ENCODE measurements at regions not wholly inside any gene's neighbourhood (a gene's known extent, or its start where the extent isn't known, plus 50 kb on each side); places are given as distances from the start of the nearest gene placed in this dataset.

- DNase-seq, result no peak
- Mint-ChIP-seq H3K36me3 (ENCODE audit: insufficient read depth) (no peaks in the 10 kb centered on the region), H3K27ac (no peak overlapping the region), H3K4me1 (ENCODE audit: low read depth in 2 of 2) (no peaks in the 10 kb centered on the region), H3K4me3 (no peak overlapping the region), H3K9me3 (no peaks in the 10 kb centered on the region), H3K27me3 (peaks cover 14 to 23% of the 10 kb centered on the region in 2 donors)
- ATAC-seq (replicated peaks), result no peak
Observed at GRCh38 chr11:70806461-70807194, 408.3 kb downstream of the CTTN start.

- Mint-ChIP-seq H3K36me3 (ENCODE audit: insufficient read depth) (no peaks in the 10 kb centered on the region), H3K4me1 (ENCODE audit: low read depth in 2 of 2) (no peaks in the 10 kb centered on the region), H3K27me3 (peaks cover 14 to 23% of the 10 kb centered on the region in 2 donors), H3K4me3 (no peak overlapping the region), H3K27ac (no peak overlapping the region), H3K9me3 (no peaks in the 10 kb centered on the region)
- DNase-seq (no peak), ATAC-seq (replicated peaks) (no peak)
Observed at GRCh38 chr11:70807195-70807543, 408.8 kb downstream of the CTTN start.

- Mint-ChIP-seq H3K27me3 (peaks cover 17 to 22% of the 10 kb centered on the region in 2 donors), H3K4me1 (ENCODE audit: low read depth in 2 of 2) (no peaks in the 10 kb centered on the region), H3K27ac (no peak overlapping the region), H3K36me3 (ENCODE audit: insufficient read depth) (no peaks in the 10 kb centered on the region), H3K9me3 (no peaks in the 10 kb centered on the region), H3K4me3 (no peak overlapping the region)
- no peak for DNase-seq
- ATAC-seq (replicated peaks), result no peak
Observed at GRCh38 chr11:70808686-70809375, 410.5 kb downstream of the CTTN start.

DNA sequence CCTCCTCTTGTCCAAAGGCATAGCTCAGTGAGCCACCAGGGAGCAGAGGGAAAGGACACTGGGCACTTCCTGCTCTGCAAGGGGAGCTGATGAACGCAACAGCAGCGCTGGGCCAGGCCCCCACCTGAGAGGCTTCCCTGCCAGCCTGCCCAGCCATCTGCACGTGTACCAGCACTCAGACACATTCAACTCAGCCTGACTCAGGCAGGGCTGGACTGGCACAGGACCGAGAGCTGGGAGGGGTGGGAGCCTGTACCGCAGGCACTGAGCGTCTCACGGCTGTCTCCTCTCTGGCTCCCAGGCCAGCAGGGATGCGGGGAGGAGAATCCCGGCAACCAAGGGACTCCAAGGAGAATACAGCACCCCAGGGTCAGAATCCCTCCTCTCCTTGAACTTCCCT lies 411.8 kb downstream of the CTTN start:
- DNase-seq, result no peak
- H3K27me3 Mint-ChIP-seq, result peaks cover 4 to 19% of the 10 kb centered on the region in 2 donors
- no peaks in the 10 kb centered on the region for H3K4me1 Mint-ChIP-seq (ENCODE audit: low read depth in 2 of 2)
- H3K9me3 Mint-ChIP-seq, result no peaks in the 10 kb centered on the region
- no peak overlapping the region for H3K4me3 Mint-ChIP-seq
- no peak overlapping the region for H3K27ac Mint-ChIP-seq
- no peaks in the 10 kb centered on the region for H3K36me3 Mint-ChIP-seq (ENCODE audit: insufficient read depth)
- ATAC-seq (replicated peaks), result no peak

GRCh38 chr11:70810681-70811080 lies 412.4 kb downstream of the CTTN start:
- Mint-ChIP-seq H3K9me3 (no peaks in the 10 kb centered on the region), H3K36me3 (ENCODE audit: insufficient read depth) (no peaks in the 10 kb centered on the region), H3K27ac (no peak overlapping the region)

GRCh38 chr11:70811483-70811882 lies 413.2 kb downstream of the CTTN start:
- DNase-seq (no peak), ATAC-seq (replicated peaks) (no peak)
- Mint-ChIP-seq H3K4me1 (ENCODE audit: low read depth in 2 of 2) (no peaks in the 10 kb centered on the region), H3K36me3 (ENCODE audit: insufficient read depth) (no peaks in the 10 kb centered on the region), H3K27me3 (peaks cover 0 to 8% of the 10 kb centered on the region in 2 donors), H3K9me3 (no peaks in the 10 kb centered on the region), H3K4me3 (no peak overlapping the region), H3K27ac (no peak overlapping the region)

More at GRCh38 chr11:70810681-70811080, 412.4 kb downstream of the CTTN start:
- ATAC-seq (replicated peaks), result no peak
- Mint-ChIP-seq H3K4me1 (ENCODE audit: low read depth in 2 of 2) (no peaks in the 10 kb centered on the region), H3K27me3 (peaks cover 0 to 14% of the 10 kb centered on the region in 2 donors), H3K4me3 (no peak overlapping the region)
- no peak for DNase-seq

- DNase-seq, result no peak
- no peaks in the 10 kb centered on the region for H3K4me1 Mint-ChIP-seq (ENCODE audit: low read depth in 2 of 2)
- no peak overlapping the region for H3K4me3 Mint-ChIP-seq
- peaks cover 0 to 8% of the 10 kb centered on the region in 2 donors for H3K27me3 Mint-ChIP-seq
- H3K27ac Mint-ChIP-seq, result no peak overlapping the region
- H3K9me3 Mint-ChIP-seq, result no peaks in the 10 kb centered on the region
- no peaks in the 10 kb centered on the region for H3K36me3 Mint-ChIP-seq (ENCODE audit: insufficient read depth)
- no peak for ATAC-seq (replicated peaks)
Observed at GRCh38 chr11:70811915-70812314, 413.6 kb downstream of the CTTN start.

- DNase-seq, result no peak
- Mint-ChIP-seq H3K9me3 (no peaks in the 10 kb centered on the region), H3K4me3 (no peak overlapping the region), H3K4me1 (ENCODE audit: low read depth in 2 of 2) (no peaks in the 10 kb centered on the region), H3K36me3 (ENCODE audit: insufficient read depth) (no peaks in the 10 kb centered on the region), H3K27ac (no peak overlapping the region), H3K27me3 (peaks cover 0 to 8% of the 10 kb centered on the region in 2 donors)
- no peak for ATAC-seq (replicated peaks)
Observed at GRCh38 chr11:70812472-70812871, 414.1 kb downstream of the CTTN start.

- H3K27ac Mint-ChIP-seq, result no peak overlapping the region
- H3K27me3 Mint-ChIP-seq, result peaks cover 0 to 16% of the 10 kb centered on the region in 2 donors
- DNase-seq (no peak), ATAC-seq (replicated peaks) (no peak)
- H3K9me3 Mint-ChIP-seq, result no peaks in the 10 kb centered on the region
- no peak overlapping the region for H3K4me3 Mint-ChIP-seq
- no peaks in the 10 kb centered on the region for H3K4me1 Mint-ChIP-seq (ENCODE audit: low read depth in 2 of 2)
- H3K36me3 Mint-ChIP-seq (ENCODE audit: insufficient read depth), result no peaks in the 10 kb centered on the region
Observed at GRCh38 chr11:70813651-70814050, 415.3 kb downstream of the CTTN start.

DNA sequence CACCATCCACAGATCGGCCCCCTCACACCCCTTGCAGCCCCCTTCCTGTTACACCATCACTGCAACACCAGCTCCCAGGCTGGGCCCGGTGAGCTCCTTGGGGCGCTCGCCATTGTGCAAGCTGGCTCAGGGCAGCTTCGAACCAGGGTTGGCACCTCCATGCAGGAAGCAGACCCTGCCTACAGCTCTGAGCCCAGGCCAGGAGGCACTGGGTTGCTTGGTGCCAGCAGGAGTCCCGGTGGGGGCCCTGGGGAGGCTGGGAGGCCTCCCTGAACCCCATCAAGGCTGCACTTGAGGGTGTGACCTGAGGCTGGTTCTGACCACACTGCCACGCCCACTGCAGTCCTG lies 417.1 kb downstream of the CTTN start:
- no peaks in the 10 kb centered on the region for H3K4me1 Mint-ChIP-seq (ENCODE audit: low read depth in 2 of 2)
- peaks cover 0 to 25% of the 10 kb centered on the region in 2 donors for H3K27me3 Mint-ChIP-seq
- no peaks in the 10 kb centered on the region for H3K9me3 Mint-ChIP-seq
- H3K27ac Mint-ChIP-seq, result no peak overlapping the region
- H3K36me3 Mint-ChIP-seq (ENCODE audit: insufficient read depth), result no peaks in the 10 kb centered on the region
- no peak for DNase-seq
- no peak for ATAC-seq (replicated peaks)
- no peak overlapping the region for H3K4me3 Mint-ChIP-seq

- ATAC-seq (replicated peaks) (no peak), DNase-seq (no peak)
- Mint-ChIP-seq H3K9me3 (no peaks in the 10 kb centered on the region), H3K27ac (no peak overlapping the region), H3K27me3 (peaks cover 0 to 25% of the 10 kb centered on the region in 2 donors), H3K36me3 (ENCODE audit: insufficient read depth) (no peaks in the 10 kb centered on the region), H3K4me3 (no peak overlapping the region), H3K4me1 (ENCODE audit: low read depth in 2 of 2) (no peaks in the 10 kb centered on the region)
Observed at GRCh38 chr11:70816156-70816678, 417.9 kb downstream of the CTTN start.

- peaks cover 2 to 31% of the 10 kb centered on the region in 2 donors for H3K27me3 Mint-ChIP-seq
- H3K27ac Mint-ChIP-seq, result no peak overlapping the region
- no peak overlapping the region for H3K4me3 Mint-ChIP-seq
- peaks cover 0 to 2% of the 10 kb centered on the region in 2 donors for H3K9me3 Mint-ChIP-seq
- no peaks in the 10 kb centered on the region for H3K36me3 Mint-ChIP-seq (ENCODE audit: insufficient read depth)
- no peaks in the 10 kb centered on the region for H3K4me1 Mint-ChIP-seq (ENCODE audit: low read depth in 2 of 2)
- ATAC-seq (replicated peaks), result no peak
- no peak for DNase-seq
Observed at GRCh38 chr11:70818351-70818750, 420.0 kb downstream of the CTTN start.

- H3K27me3 Mint-ChIP-seq, result peaks cover 9 to 37% of the 10 kb centered on the region in 2 donors
- no peaks in the 10 kb centered on the region for H3K4me1 Mint-ChIP-seq (ENCODE audit: low read depth in 2 of 2)
- H3K36me3 Mint-ChIP-seq (ENCODE audit: insufficient read depth), result no peaks in the 10 kb centered on the region
- ATAC-seq (replicated peaks) (no peak), DNase-seq (no peak)
- H3K27ac Mint-ChIP-seq, result no peak overlapping the region
- peaks cover 0 to 2% of the 10 kb centered on the region in 2 donors for H3K9me3 Mint-ChIP-seq
- no peak overlapping the region for H3K4me3 Mint-ChIP-seq
Observed at GRCh38 chr11:70819022-70819421, 420.7 kb downstream of the CTTN start.

DNA sequence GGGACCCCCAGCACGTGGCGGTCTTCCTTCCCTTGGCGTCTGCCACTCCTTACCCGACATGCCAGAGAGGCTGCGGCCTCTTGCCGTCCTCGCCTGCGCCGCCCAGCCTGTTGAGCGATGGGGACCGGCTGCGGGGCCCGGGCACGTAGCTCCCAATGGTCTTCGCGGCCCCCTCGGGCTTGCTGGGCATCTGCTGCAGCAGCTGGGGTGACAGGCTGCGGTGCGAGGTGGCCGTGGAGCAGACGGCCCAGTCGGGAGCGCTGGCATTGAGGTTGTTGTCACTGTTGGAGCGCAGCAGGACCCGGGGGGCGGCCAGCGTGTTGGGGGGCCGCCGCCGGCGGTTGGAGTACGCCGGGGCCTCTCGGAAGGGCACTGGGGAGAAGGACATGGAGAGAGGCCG lies 422.0 kb downstream of the CTTN start:
- DNase-seq (no peak), ATAC-seq (replicated peaks) (no peak)
- Mint-ChIP-seq H3K36me3 (ENCODE audit: insufficient read depth) (no peaks in the 10 kb centered on the region), H3K27ac (no peak overlapping the region), H3K4me3 (no peak overlapping the region), H3K4me1 (ENCODE audit: low read depth in 2 of 2) (no peaks in the 10 kb centered on the region), H3K27me3 (peaks cover 22 to 50% of the 10 kb centered on the region in 2 donors), H3K9me3 (peaks cover 0 to 2% of the 10 kb centered on the region in 2 donors)

All from effector memory CD8-positive, alpha-beta T cell (primary cell).